ENCODE measurements at regions not wholly inside any gene's neighbourhood (a gene's known extent, or its start where the extent isn't known, plus 50 kb on each side); places are given as distances from the start of the nearest gene placed in this dataset.

GRCh38 chr5:83777856-83778255 is 57.2 kb upstream of the HAPLN1 start:
- DNase-seq (ENCODE audit: low read depth, low spot score), result no peak
- Histone ChIP-seq H3K9me3 (ENCODE audit: insufficient read depth, low read length) (no peaks in the 10 kb centered on the region), H3K36me3 (ENCODE audit: insufficient read depth, insufficient read length, low read length) (no peaks in the 10 kb centered on the region), H3K4me3 (ENCODE audit: insufficient read length, low read depth) (no peak overlapping the region), H3K4me1 (ENCODE audit: insufficient read depth, insufficient read length) (no peaks in the 10 kb centered on the region), H3K9ac (ENCODE audit: insufficient read length, low read depth) (no peak overlapping the region), H3K27me3 (ENCODE audit: insufficient read depth, insufficient read length) (no peaks in the 10 kb centered on the region)
- TF ChIP-seq YY1 (IDR thresholded peaks at IDR 0.05; ENCODE audit: insufficient read depth, insufficient read length) (no peak), ZNF274 (IDR thresholded peaks at IDR 0.05; ENCODE audit: low read depth, low read length) (no peak), SUZ12 (IDR thresholded peaks at IDR 0.05; ENCODE audit: extremely low read depth, insufficient read depth, insufficient read length) (no peak)

DNA sequence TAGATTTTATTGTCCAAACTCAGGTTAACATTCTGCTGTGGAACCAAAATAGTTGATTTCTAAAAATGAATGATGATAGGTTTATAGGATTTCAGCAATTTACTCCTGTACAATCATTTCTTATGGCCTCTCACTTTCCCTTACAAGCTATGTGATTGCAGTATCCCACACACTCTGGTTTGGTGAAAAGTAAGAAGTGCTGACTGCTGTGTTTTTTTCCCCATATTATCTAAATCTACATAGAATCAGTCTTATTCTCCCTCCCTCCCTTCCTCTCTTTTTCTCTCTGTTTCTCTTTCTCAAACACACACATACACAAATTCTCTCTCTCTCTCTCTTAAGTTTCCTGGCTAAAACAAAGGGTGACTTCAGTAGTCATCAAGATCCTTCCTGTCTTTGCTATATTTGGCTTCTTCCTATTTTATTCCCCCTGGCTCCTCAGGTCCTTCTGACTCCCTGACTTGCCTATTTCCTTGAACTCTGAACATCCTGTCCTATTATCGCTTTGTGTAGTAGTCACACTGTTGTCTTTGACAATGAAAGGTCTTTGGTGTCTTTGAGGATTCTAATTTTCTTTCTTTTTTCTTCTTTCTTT is 55.9 kb upstream of the HAPLN1 start:
- H3K9ac ChIP-seq (ENCODE audit: insufficient read length, low read depth), result no peak overlapping the region
- no peaks in the 10 kb centered on the region for H3K4me1 ChIP-seq (ENCODE audit: insufficient read depth, insufficient read length)

More for the DNA sequence above, 55.9 kb upstream of the HAPLN1 start:
- Histone ChIP-seq H3K4me3 (ENCODE audit: insufficient read length, low read depth) (no peak overlapping the region), H3K9me3 (ENCODE audit: insufficient read depth, low read length) (no peaks in the 10 kb centered on the region), H3K36me3 (ENCODE audit: insufficient read depth, insufficient read length, low read length) (no peaks in the 10 kb centered on the region), H3K27me3 (ENCODE audit: insufficient read depth, insufficient read length) (no peaks in the 10 kb centered on the region)
- TF ChIP-seq SUZ12 (IDR thresholded peaks at IDR 0.05; ENCODE audit: extremely low read depth, insufficient read depth, insufficient read length) (no peak), YY1 (IDR thresholded peaks at IDR 0.05; ENCODE audit: insufficient read depth, insufficient read length) (no peak), ZNF274 (IDR thresholded peaks at IDR 0.05; ENCODE audit: low read depth, low read length) (no peak)
- DNase-seq (ENCODE audit: low read depth, low spot score), result no peak
